SK-N-SH treated with all-trans-retinoic acid at 6 μM for 48 hours (cell line): ENCODE measurements at regions not wholly inside any gene's neighbourhood (a gene's known extent, or its start where the extent isn't known, plus 50 kb on each side); places are given as distances from the start of the nearest gene placed in this dataset.

ENCODE experiments used
- BACH2 ChIP-seq: fragments of 250-450 bp; sonication (Bioruptor Pico); IDR thresholded peaks from 2 replicates; pipeline ENCODE4 v1.9.0; 2021; ENCODE audit warnings: mild to moderate bottlenecking, borderline replicate concordance
- GLIS3 ChIP-seq: fragments of 250-450 bp; sonication (Bioruptor Pico); IDR thresholded peaks from 2 replicates; pipeline ENCODE4 v1.5.0; 2020; ENCODE audit warnings: mild to moderate bottlenecking, moderate library complexity
- OSR1 ChIP-seq: fragments of 250-450 bp; sonication (Bioruptor Pico); IDR thresholded peaks from 2 replicates; pipeline ENCODE4 v1.8.0; 2022; ENCODE audit warnings: moderate library complexity, mild to moderate bottlenecking, inconsistent platforms
- ZFP30 ChIP-seq: fragments of 450-650 bp; formaldehyde crosslinking; IDR thresholded peaks from 2 replicates; pipeline ENCODE4 v1.5.0; 2022; ENCODE audit warnings: mild to moderate bottlenecking, moderate library complexity
- ZNF565 ChIP-seq: fragments of 450-650 bp; formaldehyde crosslinking; conservative IDR thresholded peaks from 2 replicates; pipeline ENCODE4 v1.5.0; 2020; ENCODE audit warnings: low read depth, mild to moderate bottlenecking, moderate library complexity
- ZNF8 ChIP-seq: fragments of 450-650 bp; formaldehyde crosslinking; IDR thresholded peaks from 2 replicates; pipeline ENCODE4 v1.5.0; 2020; ENCODE audit warnings: mild to moderate bottlenecking, moderate library complexity
- TF ChIP-seq, protein P1 (sequence below): fragments of 250-450 bp; sonication (Bioruptor Pico); IDR thresholded peaks from 2 replicates; pipeline ENCODE4 v1.8.0; 2020; ENCODE audit warnings: mild to moderate bottlenecking, moderate library complexity, borderline replicate concordance
- TF ChIP-seq, protein P2 (sequence below): fragments of 250-450 bp; sonication (Bioruptor Pico); IDR thresholded peaks from 2 replicates; pipeline ENCODE4 v1.5.1; 2020; ENCODE audit warnings: low read depth, mild to moderate bottlenecking, moderate library complexity
- TF ChIP-seq, protein P3 (sequence below): fragments of 250-450 bp; sonication (Bioruptor Pico); IDR thresholded peaks from 2 replicates; pipeline ENCODE4 v1.5.0; 2020; ENCODE audit warnings: mild to moderate bottlenecking, moderate library complexity

- TF ChIP-seq GLIS3 (CRISPR knock-in tag) (no peak), BACH2 (no peak), ZFP30 (CRISPR knock-in tag) (no peak), OSR1 (no peak), ZNF565 (CRISPR knock-in tag) (no peak), ZNF8 (CRISPR knock-in tag) (no peak)
- TF ChIP-seq, protein P1, sequence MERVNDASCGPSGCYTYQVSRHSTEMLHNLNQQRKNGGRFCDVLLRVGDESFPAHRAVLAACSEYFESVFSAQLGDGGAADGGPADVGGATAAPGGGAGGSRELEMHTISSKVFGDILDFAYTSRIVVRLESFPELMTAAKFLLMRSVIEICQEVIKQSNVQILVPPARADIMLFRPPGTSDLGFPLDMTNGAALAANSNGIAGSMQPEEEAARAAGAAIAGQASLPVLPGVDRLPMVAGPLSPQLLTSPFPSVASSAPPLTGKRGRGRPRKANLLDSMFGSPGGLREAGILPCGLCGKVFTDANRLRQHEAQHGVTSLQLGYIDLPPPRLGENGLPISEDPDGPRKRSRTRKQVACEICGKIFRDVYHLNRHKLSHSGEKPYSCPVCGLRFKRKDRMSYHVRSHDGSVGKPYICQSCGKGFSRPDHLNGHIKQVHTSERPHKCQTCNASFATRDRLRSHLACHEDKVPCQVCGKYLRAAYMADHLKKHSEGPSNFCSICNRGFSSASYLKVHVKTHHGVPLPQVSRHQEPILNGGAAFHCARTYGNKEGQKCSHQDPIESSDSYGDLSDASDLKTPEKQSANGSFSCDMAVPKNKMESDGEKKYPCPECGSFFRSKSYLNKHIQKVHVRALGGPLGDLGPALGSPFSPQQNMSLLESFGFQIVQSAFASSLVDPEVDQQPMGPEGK (CRISPR knock-in tag), result no peak
- TF ChIP-seq, protein P2, sequence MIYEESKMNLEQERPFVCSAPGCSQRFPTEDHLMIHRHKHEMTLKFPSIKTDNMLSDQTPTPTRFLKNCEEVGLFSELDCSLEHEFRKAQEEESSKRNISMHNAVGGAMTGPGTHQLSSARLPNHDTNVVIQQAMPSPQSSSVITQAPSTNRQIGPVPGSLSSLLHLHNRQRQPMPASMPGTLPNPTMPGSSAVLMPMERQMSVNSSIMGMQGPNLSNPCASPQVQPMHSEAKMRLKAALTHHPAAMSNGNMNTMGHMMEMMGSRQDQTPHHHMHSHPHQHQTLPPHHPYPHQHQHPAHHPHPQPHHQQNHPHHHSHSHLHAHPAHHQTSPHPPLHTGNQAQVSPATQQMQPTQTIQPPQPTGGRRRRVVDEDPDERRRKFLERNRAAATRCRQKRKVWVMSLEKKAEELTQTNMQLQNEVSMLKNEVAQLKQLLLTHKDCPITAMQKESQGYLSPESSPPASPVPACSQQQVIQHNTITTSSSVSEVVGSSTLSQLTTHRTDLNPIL (CRISPR knock-in tag), result no peak
- TF ChIP-seq, protein P3, sequence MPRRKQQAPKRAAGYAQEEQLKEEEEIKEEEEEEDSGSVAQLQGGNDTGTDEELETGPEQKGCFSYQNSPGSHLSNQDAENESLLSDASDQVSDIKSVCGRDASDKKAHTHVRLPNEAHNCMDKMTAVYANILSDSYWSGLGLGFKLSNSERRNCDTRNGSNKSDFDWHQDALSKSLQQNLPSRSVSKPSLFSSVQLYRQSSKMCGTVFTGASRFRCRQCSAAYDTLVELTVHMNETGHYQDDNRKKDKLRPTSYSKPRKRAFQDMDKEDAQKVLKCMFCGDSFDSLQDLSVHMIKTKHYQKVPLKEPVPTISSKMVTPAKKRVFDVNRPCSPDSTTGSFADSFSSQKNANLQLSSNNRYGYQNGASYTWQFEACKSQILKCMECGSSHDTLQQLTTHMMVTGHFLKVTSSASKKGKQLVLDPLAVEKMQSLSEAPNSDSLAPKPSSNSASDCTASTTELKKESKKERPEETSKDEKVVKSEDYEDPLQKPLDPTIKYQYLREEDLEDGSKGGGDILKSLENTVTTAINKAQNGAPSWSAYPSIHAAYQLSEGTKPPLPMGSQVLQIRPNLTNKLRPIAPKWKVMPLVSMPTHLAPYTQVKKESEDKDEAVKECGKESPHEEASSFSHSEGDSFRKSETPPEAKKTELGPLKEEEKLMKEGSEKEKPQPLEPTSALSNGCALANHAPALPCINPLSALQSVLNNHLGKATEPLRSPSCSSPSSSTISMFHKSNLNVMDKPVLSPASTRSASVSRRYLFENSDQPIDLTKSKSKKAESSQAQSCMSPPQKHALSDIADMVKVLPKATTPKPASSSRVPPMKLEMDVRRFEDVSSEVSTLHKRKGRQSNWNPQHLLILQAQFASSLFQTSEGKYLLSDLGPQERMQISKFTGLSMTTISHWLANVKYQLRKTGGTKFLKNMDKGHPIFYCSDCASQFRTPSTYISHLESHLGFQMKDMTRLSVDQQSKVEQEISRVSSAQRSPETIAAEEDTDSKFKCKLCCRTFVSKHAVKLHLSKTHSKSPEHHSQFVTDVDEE (CRISPR knock-in tag), result no peak
These were observed 203.1 kb upstream of the PPFIA2 start for GRCh38 chr12:81962126-81962856.
